Cerebellar nuclear complex (tissue), 1 donor: ENCODE measurements at regions not wholly inside any gene's neighbourhood (a gene's known extent, or its start where the extent isn't known, plus 50 kb on each side); places are given as distances from the start of the nearest gene placed in this dataset.

Experiments
- DNase-seq, 2 experiments: peaks; one replicate each; lab custom pipeline; 2025; lab: John Stamatoyannopoulos, UW

- DNase-seq = no peak
These were observed 136.6 kb downstream of the ANKRD60 start for GRCh38 chr20:58091810-58092209.

GRCh38 chr20:58090161-58090560 is 138.3 kb downstream of the ANKRD60 start:
- DNase-seq = no peak

- DNase-seq = no peak
These were observed 139.8 kb downstream of the ANKRD60 start for GRCh38 chr20:58088625-58089024.

- no peak for DNase-seq
These were observed 140.3 kb downstream of the ANKRD60 start for GRCh38 chr20:58088105-58088504.

- no peak for DNase-seq
These were observed 140.9 kb downstream of the ANKRD60 start for GRCh38 chr20:58087562-58087858.

GRCh38 chr20:58086763-58087561 is 141.5 kb downstream of the ANKRD60 start:
- no peak for DNase-seq

- no peak for DNase-seq
These were observed 143.5 kb downstream of the ANKRD60 start for GRCh38 chr20:58084966-58085365.

GRCh38 chr20:58084566-58084965 is 143.9 kb downstream of the ANKRD60 start:
- no peak for DNase-seq

GRCh38 chr20:58081846-58082245 is 146.6 kb downstream of the ANKRD60 start:
- no peak for DNase-seq

GRCh38 chr20:58078741-58079522 is 149.5 kb downstream of the ANKRD60 start:
- DNase-seq = no peak

GRCh38 chr20:58077282-58077681 is 151.2 kb downstream of the ANKRD60 start:
- DNase-seq = no peak

GRCh38 chr20:58076405-58076804 is 152.0 kb downstream of the ANKRD60 start:
- DNase-seq = no peak

- DNase-seq = no peak
These were observed 152.7 kb downstream of the ANKRD60 start for GRCh38 chr20:58075586-58076345.

GRCh38 chr20:58073945-58074856 is 154.3 kb downstream of the ANKRD60 start:
- no peak for DNase-seq

GRCh38 chr20:58072695-58073671 is 155.5 kb downstream of the ANKRD60 start:
- no peak for DNase-seq

- DNase-seq = no peak
These were observed 156.5 kb downstream of the ANKRD60 start for GRCh38 chr20:58071991-58072390.

- DNase-seq = no peak
These were observed 157.2 kb downstream of the ANKRD60 start for GRCh38 chr20:58071298-58071697.

GRCh38 chr20:58070664-58071196 is 157.7 kb downstream of the ANKRD60 start:
- DNase-seq = no peak

GRCh38 chr20:58069796-58070663 is 158.4 kb downstream of the ANKRD60 start:
- DNase-seq = no peak
